ENCODE measurements at regions not wholly inside any gene's neighbourhood (a gene's known extent, or its start where the extent isn't known, plus 50 kb on each side); places are given as distances from the start of the nearest gene placed in this dataset.

DNA sequence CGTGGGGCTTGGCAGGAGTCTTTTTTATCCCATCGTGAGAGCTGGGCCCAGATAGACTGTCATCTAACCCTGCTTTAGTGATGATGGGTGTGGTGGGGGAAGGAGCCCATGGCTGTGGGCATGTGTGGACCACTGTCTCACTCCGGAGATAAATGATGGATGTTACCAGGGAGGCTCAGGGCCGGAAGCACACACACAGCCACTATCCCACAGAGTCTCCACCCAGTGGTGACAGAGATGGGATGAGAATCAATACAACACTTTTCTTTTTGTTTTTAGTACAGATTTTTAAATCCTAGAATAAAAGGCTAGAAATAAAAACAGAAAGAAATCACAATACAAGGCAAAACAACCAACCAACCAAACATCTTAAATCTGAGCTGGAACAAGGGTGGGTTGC is 233.4 kb downstream of the SOX11 start:
- TF ChIP-seq POLR2A (IDR thresholded peaks at IDR 0.05; ENCODE audit: low read length) (no peak), GATA1 (IDR thresholded peaks at IDR 0.05; ENCODE audit: low read depth, low read length) (no peak)
